Vagina (tissue), 2 donors: ENCODE measurements at regions not wholly inside any gene's neighbourhood (a gene's known extent, or its start where the extent isn't known, plus 50 kb on each side); places are given as distances from the start of the nearest gene placed in this dataset.

Experiments
- DNase-seq, 2 donors: peaks; one replicate each; pipeline ENCODE4 v3.0.0-alpha.2; 2017; ENCODE audit errors: extremely low spot score in 2 of 2
- H3K27ac ChIP-seq: fragments of 200-600 bp; sonication (generic); one replicate; pipeline ENCODE4 v1.5.1; 2019
- H3K27me3 ChIP-seq: fragments of 200-600 bp; sonication (generic); one replicate; pipeline ENCODE4 v1.5.1; 2019
- H3K36me3 ChIP-seq, 2 donors: fragments of 200-600 bp; sonication (generic); one replicate each; pipeline ENCODE4 v1.5.1; 2017 to 2019
- H3K4me1 ChIP-seq: fragments of 200-600 bp; sonication (generic); one replicate; pipeline ENCODE4 v1.5.1; 2019
- H3K4me3 ChIP-seq, 2 donors: fragments of 200-600 bp; sonication (generic); 1 replicate in 1 of 2; 2 replicates in 1 of 2; pipeline ENCODE4 v1.5.1; 2016 to 2019
- H3K9me3 ChIP-seq: fragments of 200-600 bp; sonication (generic); one replicate; pipeline ENCODE4 v1.5.1; 2019
- POLR2A ChIP-seq, 2 donors: fragments of 450-650 bp; IDR thresholded peaks; one replicate each; pipeline ENCODE4 v1.6.1; 2017; ENCODE audit warnings: antibody characterized with exemption in 2 of 2, mild to moderate bottlenecking in 2 of 2, moderate library complexity in 2 of 2
- POLR2AphosphoS5 ChIP-seq, 2 donors: sonication (generic); formaldehyde crosslinking; IDR thresholded peaks; one replicate each; pipeline ENCODE4 v1.9.0; 2017; ENCODE audit warnings: antibody characterized with exemption in 2 of 2, mild to moderate bottlenecking in 2 of 2, low read depth in 1 of 2; ENCODE audit not compliant: insufficient read depth in 1 of 2
- intact Hi-C: fragments of 100-400 bp; cut with DNase I; formaldehyde crosslinking; loops from one replicate; pipeline ENCODE4 v1.15.1; 2023
- TF ChIP-seq, protein P1 (sequence below), 3 experiments: fragments of 450-650 bp in 2 of 3; fragments of 200-600 bp in 1 of 3; sonication (generic) in 1 of 3; IDR thresholded peaks; one replicate each; pipeline ENCODE4 v1.5.1; 2017 to 2019; ENCODE audit warnings: antibody characterized with exemption in 3 of 3, mild to moderate bottlenecking in 2 of 3, moderate library complexity in 2 of 3

DNA sequence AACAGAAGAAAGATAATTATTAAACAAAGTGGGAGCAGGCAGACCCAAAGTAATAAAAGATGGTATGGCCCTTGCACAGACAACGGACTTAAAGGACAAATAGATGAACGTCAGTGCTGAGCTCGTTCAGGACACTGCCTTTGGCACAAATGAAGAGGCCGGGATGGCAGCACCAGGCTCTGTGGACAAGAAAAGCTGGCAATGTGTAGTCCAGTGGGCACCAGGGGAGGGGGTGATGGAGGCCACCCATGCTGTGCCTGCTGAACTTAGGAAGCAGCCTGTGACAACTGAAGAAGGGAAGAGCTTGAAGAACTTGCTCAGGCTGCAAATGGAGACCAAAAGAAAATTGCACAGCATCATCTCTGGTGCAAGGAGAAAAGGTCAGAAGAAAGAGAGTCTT lies 131.0 kb downstream of the ANKRD60 start:
- no peaks in the 10 kb centered on the region for H3K36me3 ChIP-seq
- H3K27me3 ChIP-seq = no peaks in the 10 kb centered on the region
- H3K27ac ChIP-seq = no peak overlapping the region
- peaks cover 6% of the 10 kb centered on the region for H3K4me1 ChIP-seq
- no peaks in the 10 kb centered on the region for H3K9me3 ChIP-seq
- no peak overlapping the region for H3K4me3 ChIP-seq
- intact Hi-C loops = no loop called here
- TF ChIP-seq POLR2AphosphoS5 (IDR thresholded peaks at IDR 0.05; ENCODE audit: insufficient read depth in 1 of 2, low read depth in 1 of 2) = no peak
- TF ChIP-seq, protein P1, sequence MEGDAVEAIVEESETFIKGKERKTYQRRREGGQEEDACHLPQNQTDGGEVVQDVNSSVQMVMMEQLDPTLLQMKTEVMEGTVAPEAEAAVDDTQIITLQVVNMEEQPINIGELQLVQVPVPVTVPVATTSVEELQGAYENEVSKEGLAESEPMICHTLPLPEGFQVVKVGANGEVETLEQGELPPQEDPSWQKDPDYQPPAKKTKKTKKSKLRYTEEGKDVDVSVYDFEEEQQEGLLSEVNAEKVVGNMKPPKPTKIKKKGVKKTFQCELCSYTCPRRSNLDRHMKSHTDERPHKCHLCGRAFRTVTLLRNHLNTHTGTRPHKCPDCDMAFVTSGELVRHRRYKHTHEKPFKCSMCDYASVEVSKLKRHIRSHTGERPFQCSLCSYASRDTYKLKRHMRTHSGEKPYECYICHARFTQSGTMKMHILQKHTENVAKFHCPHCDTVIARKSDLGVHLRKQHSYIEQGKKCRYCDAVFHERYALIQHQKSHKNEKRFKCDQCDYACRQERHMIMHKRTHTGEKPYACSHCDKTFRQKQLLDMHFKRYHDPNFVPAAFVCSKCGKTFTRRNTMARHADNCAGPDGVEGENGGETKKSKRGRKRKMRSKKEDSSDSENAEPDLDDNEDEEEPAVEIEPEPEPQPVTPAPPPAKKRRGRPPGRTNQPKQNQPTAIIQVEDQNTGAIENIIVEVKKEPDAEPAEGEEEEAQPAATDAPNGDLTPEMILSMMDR (IDR thresholded peaks at IDR 0.05) = no peak
- no peak for TF ChIP-seq POLR2A (IDR thresholded peaks at IDR 0.05)
- peak; percentile 52 to 82 for DNase-seq

GRCh38 chr20:58096880-58097423 lies 131.5 kb downstream of the ANKRD60 start:
- no peak overlapping the region for H3K27ac ChIP-seq
- no peaks in the 10 kb centered on the region for H3K27me3 ChIP-seq
- no peaks in the 10 kb centered on the region for H3K9me3 ChIP-seq
- intact Hi-C loops = no loop called here
- H3K4me1 ChIP-seq = peaks cover under 1% of the 10 kb centered on the region
- no peaks in the 10 kb centered on the region for H3K36me3 ChIP-seq
- peak in 1 of 2 donors; percentile 60 for DNase-seq
- TF ChIP-seq POLR2AphosphoS5 (IDR thresholded peaks at IDR 0.05; ENCODE audit: insufficient read depth in 1 of 2, low read depth in 1 of 2) (no peak), POLR2A (IDR thresholded peaks at IDR 0.05) (no peak)
- TF ChIP-seq, protein P1 (IDR thresholded peaks at IDR 0.05) = no peak
- no peak overlapping the region for H3K4me3 ChIP-seq

DNA sequence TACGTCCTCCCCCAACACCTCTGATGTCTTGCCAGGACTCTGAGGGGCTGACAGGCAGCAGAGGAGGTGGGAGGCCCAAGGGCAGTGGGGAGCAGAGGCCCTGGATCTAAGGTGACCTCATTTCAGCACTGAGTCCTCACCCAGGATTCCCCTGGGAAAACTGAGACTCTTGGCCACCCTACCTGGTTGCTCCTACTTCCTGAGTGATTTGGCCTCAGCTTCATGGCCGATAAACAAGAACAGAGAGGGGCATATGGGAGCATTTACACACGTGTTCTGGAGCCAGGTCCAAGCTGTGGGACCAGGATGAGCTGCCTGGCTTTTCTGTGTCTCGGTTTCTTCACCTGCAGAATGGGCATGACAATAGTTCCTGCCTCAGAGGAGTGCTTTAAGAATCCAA lies 133.8 kb downstream of the ANKRD60 start:
- intact Hi-C loops = no loop called here
- Histone ChIP-seq H3K27me3 (no peaks in the 10 kb centered on the region), H3K9me3 (no peaks in the 10 kb centered on the region), H3K4me3 (no peak overlapping the region), H3K36me3 (no peaks in the 10 kb centered on the region), H3K27ac (no peak overlapping the region), H3K4me1 (no peaks in the 10 kb centered on the region)
- peak; percentile 49 to 64 for DNase-seq
- no peak for TF ChIP-seq POLR2AphosphoS5 (IDR thresholded peaks at IDR 0.05; ENCODE audit: insufficient read depth in 1 of 2, low read depth in 1 of 2)
- TF ChIP-seq, protein P1 (IDR thresholded peaks at IDR 0.05) = no peak
- no peak for TF ChIP-seq POLR2A (IDR thresholded peaks at IDR 0.05)

GRCh38 chr20:58094160-58094559 lies 134.3 kb downstream of the ANKRD60 start:
- Histone ChIP-seq H3K27me3 (no peaks in the 10 kb centered on the region), H3K9me3 (no peaks in the 10 kb centered on the region), H3K36me3 (no peaks in the 10 kb centered on the region), H3K27ac (no peak overlapping the region), H3K4me1 (no peaks in the 10 kb centered on the region), H3K4me3 (no peak overlapping the region)
- intact Hi-C loops = no loop called here
- TF ChIP-seq, protein P1 (IDR thresholded peaks at IDR 0.05) = no peak
- DNase-seq = no peak

- Histone ChIP-seq H3K27ac (no peak overlapping the region), H3K27me3 (no peaks in the 10 kb centered on the region), H3K36me3 (no peaks in the 10 kb centered on the region), H3K4me3 (no peak overlapping the region), H3K9me3 (no peaks in the 10 kb centered on the region), H3K4me1 (no peaks in the 10 kb centered on the region)
- intact Hi-C loops = no loop called here
- DNase-seq = no peak
- TF ChIP-seq POLR2A (IDR thresholded peaks at IDR 0.05) (no peak), POLR2AphosphoS5 (IDR thresholded peaks at IDR 0.05; ENCODE audit: insufficient read depth in 1 of 2, low read depth in 1 of 2) (no peak)
- TF ChIP-seq, protein P1 (IDR thresholded peaks at IDR 0.05) = no peak
These were observed 135.6 kb downstream of the ANKRD60 start for GRCh38 chr20:58092871-58093270.
